Activated CD8-positive, alpha-beta memory T cell treated with anti-CD3 and anti-CD28 coated beads for 36 hours (primary cell): ENCODE measurements at regions not wholly inside any gene's neighbourhood (a gene's known extent, or its start where the extent isn't known, plus 50 kb on each side); places are given as distances from the start of the nearest gene placed in this dataset.

Experiments
- CTCF ChIA-PET: fragments of 350-600 bp; sonication (Branson Sonifier 250); formaldehyde crosslinking; loops from one replicate; lab custom pipeline; 2021; ENCODE audit warnings: antibody characterized with exemption; lab: Charles Lee
- POLR2A ChIA-PET: fragments of 350-600 bp; sonication (Branson Sonifier 250); formaldehyde crosslinking; loops from one replicate; lab custom pipeline; 2021; ENCODE audit warnings: antibody characterized with exemption; lab: Charles Lee

DNA sequence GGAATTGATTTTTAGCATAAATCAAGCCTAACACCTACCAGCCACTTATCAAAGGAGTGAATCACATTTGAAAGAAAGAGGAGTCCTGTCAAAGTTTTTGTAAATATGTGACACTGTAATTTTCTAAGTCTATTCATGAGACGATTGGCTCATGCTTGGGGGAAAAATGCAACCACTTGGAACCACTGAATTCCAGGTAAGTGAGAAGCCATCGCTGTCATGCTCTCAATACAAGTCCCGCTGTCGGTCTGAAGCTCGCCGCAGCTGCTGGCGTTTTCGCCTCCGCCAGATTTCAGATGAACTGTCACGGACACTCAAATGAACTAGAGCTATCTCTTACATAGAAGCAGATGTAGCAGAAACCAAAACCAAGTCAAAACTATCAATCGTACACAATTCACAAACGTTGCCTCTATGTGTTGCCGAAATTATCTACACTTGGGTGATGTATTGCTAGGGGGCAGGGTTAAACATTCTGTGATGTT, 279.8 kb upstream of the FZD8 start:
- ChIA-PET CTCF (no interaction called here), POLR2A (no interaction called here)

DNA sequence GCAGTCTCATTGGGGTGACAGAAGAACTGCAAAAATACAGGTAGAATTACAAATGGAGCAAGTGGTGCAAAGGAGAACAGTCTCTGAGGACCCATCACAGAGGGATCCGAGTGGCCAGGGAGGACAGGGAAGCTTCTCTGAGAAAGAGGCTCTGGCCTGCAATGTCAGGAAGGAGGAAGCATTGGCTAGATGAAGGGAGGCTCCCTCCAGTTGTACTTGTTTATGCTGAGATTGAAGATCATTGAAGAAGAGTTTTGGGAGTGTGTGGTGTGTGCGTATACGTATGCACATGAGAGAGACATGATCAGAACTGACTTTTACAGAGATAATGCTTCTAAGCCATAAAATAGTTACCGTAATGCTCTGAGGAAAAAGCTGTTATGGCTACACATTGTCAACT, 274.7 kb upstream of the FZD8 start:
- POLR2A ChIA-PET: no interaction called here
- CTCF ChIA-PET: no interaction called here

DNA sequence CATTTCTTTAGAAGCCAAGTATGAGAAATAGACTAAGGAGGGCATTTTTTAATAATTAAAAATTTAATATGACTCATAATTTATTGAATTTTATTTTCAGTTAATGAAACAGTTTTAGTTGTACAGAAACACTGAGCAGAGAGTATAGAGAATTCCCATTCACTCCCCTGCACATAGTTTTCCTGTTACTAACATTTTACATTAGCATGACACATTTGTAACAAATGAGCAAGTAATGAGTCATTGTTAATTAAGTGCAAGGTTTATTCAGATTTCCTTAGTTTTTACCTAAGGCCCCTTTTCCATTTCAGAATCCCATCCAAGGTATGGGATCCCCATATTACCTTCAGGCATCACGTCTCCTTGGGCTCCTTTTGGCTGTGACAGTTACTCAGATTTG, 271.5 kb upstream of the FZD8 start:
- ChIA-PET CTCF (no interaction called here), POLR2A (no interaction called here)

DNA sequence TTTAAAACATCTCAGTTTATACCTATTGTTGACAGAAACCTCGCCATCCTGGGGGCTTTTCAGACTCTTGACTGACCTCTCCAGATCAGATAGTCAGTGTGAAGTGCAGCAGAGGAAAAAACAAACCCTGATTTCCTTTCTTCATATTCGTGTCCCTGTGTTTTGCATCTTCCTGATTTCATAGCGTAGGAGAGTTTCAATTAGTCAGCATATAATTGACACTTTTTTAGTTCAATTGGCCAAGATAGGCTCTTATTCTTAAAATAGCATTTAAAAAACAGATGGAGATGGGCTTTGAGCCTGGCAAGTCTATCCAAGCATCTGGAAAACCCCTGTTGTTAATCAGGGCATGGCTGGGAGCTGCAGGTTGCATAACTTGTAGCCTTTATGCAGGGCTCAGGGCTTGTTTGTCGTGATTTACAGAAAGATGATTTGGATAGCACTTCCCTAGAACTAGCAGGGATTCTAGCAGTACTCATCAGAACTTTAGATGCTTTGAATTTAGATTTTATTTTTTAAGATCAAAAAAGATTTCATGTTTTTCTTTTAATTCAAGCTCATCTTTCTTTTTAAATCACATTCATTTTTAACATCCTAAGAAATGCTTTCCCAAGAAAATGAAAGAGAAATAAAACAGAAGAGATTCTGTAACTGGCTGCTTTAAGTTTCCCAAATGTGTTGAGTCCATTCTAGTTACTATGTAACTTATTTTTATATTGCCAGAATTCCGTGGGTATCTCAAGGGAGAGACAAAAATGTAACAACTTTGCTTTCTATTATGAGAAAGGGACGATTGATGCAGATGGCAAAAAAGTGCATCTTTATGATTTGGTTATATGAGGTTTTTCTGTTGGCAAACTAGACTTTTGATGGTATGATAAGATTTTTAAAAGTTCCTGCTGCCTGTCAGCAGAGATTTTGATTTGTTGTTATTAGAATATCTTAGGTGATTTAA, 270.8 kb upstream of the FZD8 start:
- ChIA-PET POLR2A (no interaction called here), CTCF (no interaction called here)

DNA sequence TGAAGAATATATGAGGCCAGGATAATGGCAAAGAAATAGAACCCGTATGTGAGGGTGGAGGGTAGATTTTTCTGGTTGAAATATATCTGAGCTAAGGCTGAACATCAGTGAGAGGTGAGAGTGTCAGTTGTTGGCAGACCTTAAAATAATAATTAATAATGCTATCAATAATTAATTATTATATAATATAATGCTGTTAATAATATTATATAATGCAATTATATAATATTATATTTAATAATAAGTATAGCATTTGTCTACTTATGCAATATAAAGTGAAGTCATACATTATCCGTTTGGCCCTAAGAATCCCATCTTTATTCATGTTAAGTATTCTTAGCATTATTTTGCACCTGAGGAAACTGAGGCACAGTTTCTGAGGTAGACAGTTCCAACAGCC, 269.9 kb upstream of the FZD8 start:
- ChIA-PET POLR2A (no interaction called here), CTCF (no interaction called here)

DNA sequence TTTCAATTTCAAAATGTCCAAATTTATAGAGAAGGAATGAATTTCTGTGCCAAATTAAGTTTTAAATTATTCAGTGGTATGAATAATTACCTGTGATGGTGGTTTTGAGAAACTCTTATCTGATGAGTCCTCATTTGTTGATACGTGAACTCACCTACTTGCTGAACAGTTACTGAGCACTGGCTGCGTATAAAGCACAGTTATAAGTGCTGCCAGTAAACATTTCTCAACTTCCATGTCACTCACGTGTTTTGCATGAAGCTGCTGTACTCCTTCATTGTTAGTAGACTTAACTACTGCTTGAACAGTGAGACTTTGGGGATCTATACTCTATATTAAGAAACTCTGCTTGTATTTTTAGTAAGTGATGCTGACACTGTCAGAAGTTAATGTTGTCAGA, 269.1 kb upstream of the FZD8 start:
- ChIA-PET POLR2A (no interaction called here), CTCF (no interaction called here)

DNA sequence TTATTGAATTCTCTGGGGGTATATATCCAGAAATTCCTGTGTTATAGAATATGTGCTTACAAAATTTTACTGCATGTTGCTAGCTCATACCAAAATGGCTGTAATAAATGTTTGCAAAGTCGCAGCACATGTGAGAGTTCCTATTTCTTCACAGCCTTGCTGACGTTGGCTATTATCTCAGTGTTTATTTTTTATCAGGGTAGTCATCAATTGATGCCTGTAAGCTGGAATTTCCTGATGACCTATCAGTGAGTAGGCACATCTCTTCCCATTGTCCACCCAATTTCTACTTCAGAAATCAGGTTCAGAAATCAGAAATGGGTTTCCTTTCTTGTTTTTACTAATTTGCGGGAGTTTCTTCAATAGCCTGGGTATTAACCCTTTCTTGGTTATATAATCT, 268.1 kb upstream of the FZD8 start:
- ChIA-PET CTCF (no interaction called here), POLR2A (no interaction called here)

DNA sequence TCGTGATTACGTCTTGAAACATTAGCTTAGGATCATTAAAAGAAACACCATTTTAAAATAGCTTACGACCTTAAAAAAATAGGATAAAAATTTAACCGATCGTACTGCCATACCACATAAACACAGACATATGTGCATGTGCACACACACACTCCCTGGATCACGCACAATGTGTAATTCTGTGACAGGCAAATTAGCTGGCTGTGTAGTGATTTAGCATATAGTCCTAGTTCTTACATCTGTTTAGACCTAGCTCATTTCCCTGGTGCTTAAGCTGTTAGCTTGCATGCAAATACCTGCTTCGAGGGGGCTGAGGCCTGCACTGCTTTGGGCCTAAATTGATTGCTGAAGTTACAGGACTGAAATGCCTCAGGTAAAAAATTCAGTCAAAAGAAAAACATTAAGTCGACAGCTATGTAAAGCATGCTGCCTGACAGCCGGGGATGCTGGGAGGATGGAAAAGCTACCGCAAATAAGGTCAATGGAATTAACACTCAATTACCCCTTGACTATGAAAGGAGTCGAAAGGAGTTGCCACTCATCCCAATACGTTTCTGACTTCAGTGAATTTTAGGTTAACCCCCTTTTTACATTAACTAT, 267.1 kb upstream of the FZD8 start:
- POLR2A ChIA-PET: no interaction called here
- CTCF ChIA-PET: no interaction called here

DNA sequence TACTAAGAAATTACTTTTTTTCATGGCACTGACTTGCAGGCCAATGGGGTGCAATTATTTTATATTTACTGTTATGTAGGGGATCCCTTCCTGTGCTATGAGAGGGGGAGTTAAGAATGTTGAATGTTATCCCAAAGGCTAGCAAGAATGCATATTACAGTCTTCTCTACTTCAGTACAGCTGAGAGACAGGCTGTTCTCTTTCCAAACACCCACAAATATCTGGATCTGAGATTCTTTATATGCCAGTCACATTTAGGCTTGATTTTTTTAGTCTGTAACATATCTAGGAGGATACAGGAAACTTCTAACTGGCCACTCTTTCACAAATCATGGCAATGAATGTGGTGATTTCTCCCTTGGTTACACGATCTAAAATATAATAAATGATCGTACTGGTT, 266.4 kb upstream of the FZD8 start:
- ChIA-PET POLR2A (no interaction called here), CTCF (no interaction called here)

DNA sequence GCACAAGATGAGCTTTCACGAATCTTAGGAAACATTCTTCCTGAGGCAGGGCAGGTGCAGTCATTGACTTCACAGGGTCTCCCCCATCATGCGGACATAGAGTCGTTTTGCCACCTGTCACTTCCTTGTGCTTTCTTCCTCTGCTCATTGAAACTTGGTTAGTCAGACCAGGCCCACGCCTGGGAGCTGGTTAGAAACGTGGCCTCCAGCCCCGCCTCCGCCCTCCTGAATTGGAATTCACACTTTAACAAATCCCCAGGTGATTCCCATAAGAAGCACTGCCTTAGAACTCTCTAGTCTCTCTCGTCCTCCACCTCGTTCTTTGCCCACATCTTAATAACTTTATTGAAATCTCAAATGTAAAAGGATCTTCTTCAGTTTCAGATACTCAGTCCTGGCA, 265.5 kb upstream of the FZD8 start:
- ChIA-PET POLR2A (no interaction called here), CTCF (no interaction called here)

DNA sequence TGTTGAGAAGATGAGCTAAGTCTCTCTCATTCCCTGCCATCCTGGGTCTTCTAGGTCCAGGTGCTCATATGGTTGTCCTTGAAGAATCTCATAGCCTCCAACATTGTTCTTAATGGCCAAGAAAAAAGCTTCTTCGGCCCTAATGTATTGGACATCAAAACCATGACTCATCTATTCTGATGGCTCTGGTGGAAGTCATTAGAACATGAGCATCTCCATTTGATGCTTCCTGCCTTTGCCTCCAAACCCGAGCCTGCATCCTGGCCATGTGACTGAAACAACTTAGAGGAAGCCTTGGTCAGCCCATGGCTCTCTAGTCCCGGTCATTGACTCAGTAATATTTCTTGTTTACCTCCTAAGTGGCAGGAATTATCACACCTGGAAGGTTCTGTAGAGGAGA, 264.1 kb upstream of the FZD8 start:
- ChIA-PET CTCF (no interaction called here), POLR2A (no interaction called here)

DNA sequence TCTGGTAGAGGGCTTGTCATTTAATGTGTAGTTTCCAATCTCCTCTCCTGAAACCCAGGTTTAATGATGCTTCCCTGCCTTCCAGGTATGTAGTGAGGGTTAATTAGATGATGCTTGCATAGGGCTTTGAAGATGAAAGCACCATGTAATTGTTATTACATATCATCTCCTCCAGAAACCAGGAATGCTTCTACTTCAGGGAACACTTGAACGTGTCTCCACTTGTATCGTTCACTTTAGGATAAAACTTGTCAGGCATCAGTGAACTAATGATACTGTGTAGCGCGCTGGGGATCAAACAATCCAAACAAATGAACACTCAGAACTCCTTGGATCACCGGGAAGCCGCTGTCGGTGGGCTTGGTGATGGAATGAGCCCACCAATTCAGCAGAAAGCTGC, 260.9 kb upstream of the FZD8 start:
- CTCF ChIA-PET: no interaction called here
- POLR2A ChIA-PET: no interaction called here

DNA sequence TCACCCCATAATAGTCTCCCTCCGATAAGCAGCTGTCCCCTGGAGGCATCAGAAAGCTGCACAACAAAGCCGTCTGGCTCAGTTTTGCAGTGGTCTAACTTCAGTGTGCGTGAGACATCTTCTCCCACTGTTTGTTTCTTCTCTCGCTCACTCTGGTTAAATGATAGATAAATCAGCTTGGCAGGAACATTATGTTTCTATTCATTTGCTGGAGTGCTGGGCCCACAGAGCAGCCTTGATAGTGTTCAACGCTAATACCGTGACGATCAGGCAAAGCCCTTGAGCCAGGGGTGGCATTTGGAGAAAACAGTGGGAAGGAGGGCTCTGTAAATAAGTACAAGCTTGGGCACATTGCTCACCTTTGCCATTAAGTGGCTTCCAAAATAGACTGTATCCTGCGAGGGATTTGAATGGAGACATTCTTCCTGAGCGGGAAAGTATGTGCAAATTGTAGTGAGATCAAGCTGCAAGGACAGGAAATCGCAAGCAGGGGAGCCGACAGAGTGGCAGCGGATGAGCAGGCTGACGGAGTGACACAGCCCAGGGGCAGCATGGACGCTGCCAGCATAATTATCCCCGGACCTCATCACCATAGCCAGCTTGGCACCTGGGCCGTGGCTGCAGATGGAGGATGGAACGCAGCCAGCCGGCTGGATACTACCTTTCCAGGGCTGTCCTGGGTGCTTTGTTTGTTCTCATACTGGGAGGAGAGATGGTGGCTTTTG, 256.8 kb upstream of the FZD8 start:
- POLR2A ChIA-PET: no interaction called here
- CTCF ChIA-PET: no interaction called here

DNA sequence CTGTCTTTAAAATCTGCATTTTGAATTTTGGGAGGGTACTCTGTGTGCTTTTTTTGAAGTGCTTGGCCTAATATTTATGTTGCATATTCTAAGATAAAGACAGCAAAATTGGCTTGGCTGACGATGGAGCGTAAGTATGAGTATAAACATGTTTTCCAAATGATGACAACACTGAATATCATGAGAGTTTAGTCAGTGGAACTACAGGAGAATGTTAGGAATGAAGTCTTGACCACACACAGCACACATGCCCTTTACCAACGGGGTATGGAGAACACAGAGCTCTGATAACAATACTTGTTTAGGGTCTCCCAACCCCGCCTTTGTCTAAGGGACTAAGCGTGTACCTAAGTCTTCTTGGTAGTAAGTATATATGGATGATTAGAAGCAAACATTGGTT, 253.9 kb upstream of the FZD8 start:
- POLR2A ChIA-PET: no interaction called here
- CTCF ChIA-PET: no interaction called here

DNA sequence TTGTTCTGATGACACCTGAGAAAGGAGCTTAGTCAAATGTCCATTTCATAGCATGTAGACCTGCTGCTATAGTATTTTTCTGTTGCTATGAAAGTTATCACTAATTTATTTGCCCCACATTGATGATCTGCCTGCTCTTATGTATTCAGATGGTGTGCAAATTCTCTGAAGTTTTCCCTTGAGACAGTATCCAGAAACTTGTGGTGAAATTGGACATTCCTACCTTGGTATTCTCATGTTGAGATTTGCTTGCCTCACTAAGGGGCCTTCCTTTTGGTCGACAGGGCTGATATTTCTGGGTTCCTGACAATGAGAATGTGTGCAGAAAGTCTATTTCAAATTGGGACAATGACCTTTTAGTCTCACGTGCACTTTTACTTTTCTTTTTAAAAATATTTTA, 253.2 kb upstream of the FZD8 start:
- ChIA-PET POLR2A (no interaction called here), CTCF (no interaction called here)

DNA sequence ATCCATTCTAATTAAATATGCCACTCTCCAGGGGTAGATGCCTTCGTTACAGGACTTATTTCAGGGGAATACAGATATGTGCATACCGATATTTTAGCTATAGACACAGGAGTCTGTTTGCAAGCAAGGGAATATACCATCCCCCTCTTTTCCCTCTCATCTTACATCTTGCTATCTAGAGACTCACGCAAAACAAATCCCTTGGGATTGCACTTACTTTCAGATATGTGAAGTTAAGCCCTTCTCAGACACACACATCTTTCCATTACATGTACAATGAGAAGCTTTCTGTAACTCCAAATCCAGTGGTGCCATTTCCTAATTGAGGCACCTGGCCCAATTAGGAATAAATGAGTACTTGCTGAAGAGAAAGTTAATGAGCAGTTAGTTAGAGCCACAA, 250.4 kb upstream of the FZD8 start:
- ChIA-PET CTCF (no interaction called here), POLR2A (no interaction called here)

DNA sequence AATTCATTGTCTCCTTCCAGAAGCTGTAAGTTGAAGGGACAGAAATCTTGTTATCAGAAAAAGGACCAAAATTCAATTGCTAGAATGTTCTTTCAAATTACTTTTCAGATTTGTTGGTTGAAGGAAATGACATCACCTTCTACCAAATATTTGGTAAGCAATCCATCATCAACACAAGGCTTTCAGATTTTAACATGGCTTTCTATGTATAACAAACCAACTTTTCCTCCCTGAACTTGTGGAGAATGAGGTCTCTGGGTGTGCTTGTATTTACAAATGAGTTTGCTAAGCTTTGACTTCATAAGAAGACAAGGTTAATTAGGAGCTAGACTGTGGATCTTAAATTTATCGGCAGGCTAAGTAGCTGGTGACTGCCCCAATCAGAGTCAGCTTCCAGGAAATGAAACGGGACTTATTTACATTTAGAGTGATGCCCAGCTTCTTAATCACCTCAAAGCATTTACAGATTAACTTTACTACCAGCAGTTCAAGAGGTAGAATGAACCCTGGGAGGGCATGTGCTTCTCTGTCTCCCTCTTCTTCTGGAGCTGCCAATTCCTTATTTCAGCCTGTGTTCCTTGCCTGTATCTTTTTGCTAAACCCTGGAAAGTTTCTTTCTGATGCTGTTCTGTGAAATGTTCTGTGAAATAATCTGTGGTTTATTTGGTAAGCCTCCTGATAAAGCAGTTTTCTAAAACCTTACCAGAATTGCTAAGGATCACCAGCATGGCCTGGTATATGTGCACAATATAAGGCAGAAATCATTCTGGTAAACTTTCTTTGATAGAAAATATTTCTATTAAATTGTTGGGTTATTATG, 248.8 kb upstream of the FZD8 start:
- CTCF ChIA-PET: no interaction called here
- POLR2A ChIA-PET: no interaction called here

DNA sequence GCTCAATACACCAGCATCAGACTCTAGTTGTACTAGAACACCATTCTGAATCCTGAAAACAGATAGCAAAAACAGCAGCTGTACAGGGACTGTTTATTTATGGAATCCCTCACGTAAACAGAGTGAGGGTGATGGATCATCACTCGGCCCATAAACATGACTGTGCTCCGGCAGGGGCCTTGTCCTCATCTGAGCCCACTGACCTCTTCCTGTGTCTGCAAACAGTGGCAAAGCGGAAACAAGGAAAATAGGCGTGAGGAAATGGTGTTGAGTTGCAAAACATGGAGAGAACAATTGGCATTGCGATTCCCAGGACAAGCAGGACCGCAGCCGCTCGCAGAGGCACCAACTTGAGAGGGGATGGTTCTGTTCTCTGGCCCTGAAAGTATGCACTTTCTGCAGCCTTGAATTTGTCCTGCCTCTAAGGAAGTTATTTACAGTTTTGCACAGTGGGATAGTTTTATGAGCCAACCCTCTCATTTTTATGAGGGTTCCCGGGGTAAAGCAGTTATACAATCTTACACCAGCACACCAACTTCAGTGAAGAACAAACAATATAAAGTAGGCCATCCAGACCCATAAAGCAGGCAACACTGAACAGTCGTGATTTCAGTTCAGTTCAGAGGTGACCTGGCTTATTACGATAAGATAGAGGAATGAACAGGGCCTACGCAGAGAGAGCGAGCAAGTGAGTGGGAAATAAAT, 248.0 kb upstream of the FZD8 start:
- POLR2A ChIA-PET: no interaction called here
- CTCF ChIA-PET: no interaction called here

DNA sequence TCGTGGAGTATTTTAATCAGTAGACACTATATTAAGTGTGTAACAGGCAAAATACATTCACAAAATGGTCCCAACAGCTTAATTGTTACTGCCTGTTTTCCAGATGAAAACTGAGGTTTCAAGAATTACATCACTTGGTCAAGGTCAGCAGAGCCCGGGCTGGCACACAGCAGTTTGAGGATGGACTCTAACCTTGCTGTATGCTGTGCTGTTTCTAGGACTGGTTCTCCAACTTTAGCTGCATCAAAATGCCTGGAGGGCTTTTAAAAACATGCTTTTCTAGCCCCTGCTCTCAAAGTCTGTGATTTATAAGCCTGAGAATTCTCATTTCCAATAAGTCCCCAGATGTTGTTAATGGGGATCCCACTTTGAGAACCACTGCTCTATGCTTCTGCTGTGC, 247.1 kb upstream of the FZD8 start:
- CTCF ChIA-PET: no interaction called here
- POLR2A ChIA-PET: no interaction called here
